ENCODE measurements at regions not wholly inside any gene's neighbourhood (a gene's known extent, or its start where the extent isn't known, plus 50 kb on each side); places are given as distances from the start of the nearest gene placed in this dataset.

- TF ChIP-seq EZH2phosphoT487 (IDR thresholded peaks at IDR 0.05; ENCODE audit: borderline replicate concordance) = no peak
- TF ChIP-seq EZH2 (IDR thresholded peaks at IDR 0.05) = no peak
- no peak for TF ChIP-seq CEBPB (IDR thresholded peaks at IDR 0.05; ENCODE audit: low read depth)
- no peak for TF ChIP-seq CTCF (IDR thresholded peaks at IDR 0.05 in 2 of 3, conservative IDR thresholded peaks at IDR 0.05 in 1 of 3; ENCODE audit: borderline replicate concordance in 1 of 3, insufficient read depth in 1 of 3, low read depth in 2 of 3, low read length in 2 of 3)
Measured at GRCh38 chr18:2030647-2031046, 540.7 kb downstream of the METTL4 start.
